Progenitor cell of endocrine pancreas (in vitro differentiated cells): ENCODE measurements at regions not wholly inside any gene's neighbourhood (a gene's known extent, or its start where the extent isn't known, plus 50 kb on each side); places are given as distances from the start of the nearest gene placed in this dataset.

Experiments used
- DNase-seq: peaks from one replicate; pipeline ENCODE4 v3.0.0; 2021; ENCODE audit warnings: low spot score; ENCODE audit not compliant: unreplicated experiment
- H3K27ac Mint-ChIP-seq: 2 replicates; pipeline ENCODE4 v1.8.0; 2021; ENCODE audit warnings: mild to moderate bottlenecking, moderate library complexity, mixed read lengths
- H3K27me3 Mint-ChIP-seq: 2 replicates; pipeline ENCODE4 v1.8.0; 2021; ENCODE audit warnings: mixed read lengths
- H3K36me3 Mint-ChIP-seq: 2 replicates; pipeline ENCODE4 v1.8.0; 2022; ENCODE audit warnings: mixed read lengths; ENCODE audit not compliant: insufficient read depth
- H3K4me1 Mint-ChIP-seq: 2 replicates; pipeline ENCODE4 v1.8.0; 2021; ENCODE audit warnings: low read depth, mixed read lengths
- H3K4me3 Mint-ChIP-seq: 2 replicates; pipeline ENCODE4 v1.8.0; 2021; ENCODE audit warnings: low read depth, mild to moderate bottlenecking, moderate library complexity, mixed read lengths
- H3K9me3 Mint-ChIP-seq: 2 replicates; pipeline ENCODE4 v1.8.0; 2021; ENCODE audit warnings: low read depth, mixed read lengths
- CTCF ChIP-seq: fragments of 200-600 bp; sonication (generic); IDR thresholded peaks from one replicate; pipeline ENCODE4 v1.5.0; 2021; ENCODE audit warnings: antibody characterized with exemption, mild to moderate bottlenecking; ENCODE audit not compliant: unreplicated experiment

- H3K27ac Mint-ChIP-seq: no peak overlapping the region
- no peak for TF ChIP-seq CTCF
- H3K36me3 Mint-ChIP-seq: no peaks in the 10 kb centered on the region
- peaks cover 2% of the 10 kb centered on the region for H3K4me1 Mint-ChIP-seq
- no peak for DNase-seq
- H3K9me3 Mint-ChIP-seq: no peaks in the 10 kb centered on the region
- H3K27me3 Mint-ChIP-seq: peaks cover 35% of the 10 kb centered on the region
- no peak overlapping the region for H3K4me3 Mint-ChIP-seq
Measured at GRCh38 chr2:105557021-105557920, 158.4 kb upstream of the FHL2 start.

DNA sequence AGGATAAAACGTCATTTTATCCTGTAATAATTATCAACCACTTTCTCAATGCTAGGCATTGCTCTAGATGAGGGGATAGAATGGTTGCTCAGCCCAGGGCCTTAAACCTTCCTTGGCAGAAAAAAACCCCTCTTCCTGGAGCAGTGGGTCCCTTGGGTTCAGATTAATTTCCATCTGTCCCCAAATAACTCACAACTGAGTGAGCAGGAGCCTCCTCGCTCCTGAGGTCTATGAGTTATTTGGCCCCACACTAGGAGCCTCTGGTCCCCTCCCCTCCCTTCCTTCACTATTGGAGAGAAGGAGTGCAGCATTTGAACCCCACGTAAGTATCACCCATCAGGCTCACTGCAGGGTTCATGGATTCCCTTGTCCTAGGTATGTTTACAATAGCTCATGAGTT is 157.5 kb upstream of the FHL2 start:
- Mint-ChIP-seq H3K4me1 (peaks cover 2% of the 10 kb centered on the region), H3K27me3 (peaks cover 35% of the 10 kb centered on the region), H3K9me3 (no peaks in the 10 kb centered on the region), H3K36me3 (no peaks in the 10 kb centered on the region), H3K4me3 (no peak overlapping the region), H3K27ac (no peak overlapping the region)
- no peak for TF ChIP-seq CTCF
- no peak for DNase-seq

DNA sequence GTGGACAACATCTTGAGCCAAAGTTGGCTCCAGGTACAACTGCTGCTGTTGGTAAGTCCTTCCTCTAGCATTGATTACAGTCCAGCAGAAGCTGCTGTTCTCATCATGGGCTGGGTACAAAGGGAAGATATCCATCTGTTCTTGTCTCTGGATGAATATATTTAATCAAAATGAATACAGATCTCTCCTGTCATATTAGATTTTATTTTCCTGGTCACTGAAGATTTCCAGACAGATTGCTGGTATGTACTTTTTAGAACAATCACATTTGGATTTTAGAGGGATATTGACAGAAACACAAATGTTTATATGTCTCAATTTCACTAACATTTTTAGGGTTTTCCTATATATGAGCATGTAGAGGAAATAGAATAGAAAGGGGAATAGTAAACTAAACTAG is 155.4 kb upstream of the FHL2 start:
- Mint-ChIP-seq H3K36me3 (no peaks in the 10 kb centered on the region), H3K4me1 (peaks cover 2% of the 10 kb centered on the region), H3K4me3 (no peak overlapping the region), H3K9me3 (no peaks in the 10 kb centered on the region), H3K27ac (no peak overlapping the region), H3K27me3 (peaks cover 29% of the 10 kb centered on the region)
- no peak for TF ChIP-seq CTCF
- DNase-seq: no peak

DNA sequence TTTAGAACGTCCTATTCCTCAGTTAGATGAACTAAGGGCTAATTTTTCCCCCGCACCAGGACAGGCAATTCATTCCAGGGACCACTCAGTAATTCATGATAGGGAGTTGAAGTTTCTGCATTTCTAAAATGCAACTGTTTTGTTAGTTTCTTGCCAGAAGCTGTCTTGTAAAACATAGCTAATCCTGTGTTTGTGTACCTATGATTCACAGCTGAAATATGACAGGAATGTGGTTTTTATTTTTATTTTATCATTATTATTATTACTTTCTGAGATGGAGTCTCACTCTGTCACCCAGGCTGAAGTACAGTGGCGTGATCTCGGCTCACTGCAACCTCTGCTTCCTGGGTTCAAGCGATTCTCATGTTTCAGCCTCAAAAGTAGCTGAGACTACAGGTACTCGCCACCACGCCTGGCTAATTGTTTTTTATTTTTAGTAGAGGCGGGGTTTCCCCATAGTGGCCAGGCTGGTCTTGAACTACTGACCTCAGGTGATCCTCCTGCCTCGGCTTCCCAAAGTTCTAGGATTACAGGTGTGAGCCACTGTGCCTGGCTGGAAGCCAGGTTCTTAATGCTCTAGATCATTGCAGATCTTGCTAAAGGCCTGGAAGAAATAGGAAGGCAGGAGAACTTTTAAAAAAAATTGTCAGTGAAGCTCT is 154.8 kb upstream of the FHL2 start:
- H3K9me3 Mint-ChIP-seq: no peaks in the 10 kb centered on the region
- H3K27ac Mint-ChIP-seq: no peak overlapping the region
- no peak for DNase-seq
- H3K4me1 Mint-ChIP-seq: peaks cover 2% of the 10 kb centered on the region
- no peak overlapping the region for H3K4me3 Mint-ChIP-seq
- TF ChIP-seq CTCF: no peak
- H3K27me3 Mint-ChIP-seq: peaks cover 24% of the 10 kb centered on the region
- H3K36me3 Mint-ChIP-seq: no peaks in the 10 kb centered on the region

GRCh38 chr2:105546628-105546974 is 147.8 kb upstream of the FHL2 start:
- no peak overlapping the region for H3K27ac Mint-ChIP-seq

More at GRCh38 chr2:105546628-105546974, 147.8 kb upstream of the FHL2 start:
- peaks cover 8% of the 10 kb centered on the region for H3K27me3 Mint-ChIP-seq
- DNase-seq: no peak
- no peaks in the 10 kb centered on the region for H3K36me3 Mint-ChIP-seq
- no peak for TF ChIP-seq CTCF
- no peaks in the 10 kb centered on the region for H3K9me3 Mint-ChIP-seq
- H3K4me3 Mint-ChIP-seq: no peak overlapping the region
- no peaks in the 10 kb centered on the region for H3K4me1 Mint-ChIP-seq
